Stomach (tissue), 8 donors: ENCODE measurements at regions not wholly inside any gene's neighbourhood (a gene's known extent, or its start where the extent isn't known, plus 50 kb on each side); places are given as distances from the start of the nearest gene placed in this dataset.

Experiments used
- DNase-seq, 2 donors: peaks; one replicate each; pipeline versions ENCODE4 v3.0.0 to v3.0.0-alpha.2; 2013 to 2019
- H3K27ac ChIP-seq, 5 donors: fragments of 200-600 bp in 4 of 5; sonication (generic) in 4 of 5; one replicate each; pipeline ENCODE4 v1.5.1; 2013 to 2019; ENCODE audit warnings: mild to moderate bottlenecking in 1 of 5, moderate library complexity in 1 of 5
- H3K27me3 ChIP-seq, 3 donors: fragments of 200-600 bp; sonication (generic); one replicate each; pipeline ENCODE4 v1.5.1; 2017 to 2019; ENCODE audit warnings: mixed run types in 1 of 3
- H3K36me3 ChIP-seq, 4 donors: fragments of 200-600 bp; sonication (generic); 1 replicate in 3 of 4; 2 replicates in 1 of 4; pipeline ENCODE4 v1.5.1; 2016 to 2019
- H3K4me1 ChIP-seq, 4 donors: fragments of 200-600 bp; sonication (generic); one replicate each; pipeline ENCODE4 v1.5.1; 2016 to 2019
- H3K4me3 ChIP-seq, 4 donors: fragments of 200-600 bp; sonication (generic) in 3 of 4; one replicate each; pipeline ENCODE4 v1.5.1; 2016 to 2019; ENCODE audit warnings: mild to moderate bottlenecking in 1 of 4
- H3K9me3 ChIP-seq, 4 donors: fragments of 200-600 bp; sonication (generic); one replicate each; pipeline ENCODE4 v1.5.1; 2016 to 2019
- CTCF ChIP-seq, 7 experiments: fragments of 450-650 bp in 4 of 7; fragments of 200-600 bp in 3 of 7; sonication (generic) in 3 of 7; IDR thresholded peaks; one replicate each; pipeline ENCODE4 v1.5.1; 2016 to 2019; ENCODE audit warnings: antibody characterized with exemption in 7 of 7, control low read depth in 2 of 7, mild to moderate bottlenecking in 1 of 7
- EP300 ChIP-seq: sonication (generic); formaldehyde crosslinking; IDR thresholded peaks from one replicate; pipeline ENCODE4 v1.6.1; 2017; ENCODE audit warnings: antibody characterized with exemption
- POLR2A ChIP-seq, 4 donors: fragments of 450-650 bp; IDR thresholded peaks; one replicate each; pipeline ENCODE4 v1.6.1; 2016; ENCODE audit warnings: antibody characterized with exemption in 4 of 4, control low read depth in 2 of 4, mild to moderate bottlenecking in 1 of 4, moderate library complexity in 1 of 4
- POLR2AphosphoS5 ChIP-seq, 3 donors: sonication (generic); formaldehyde crosslinking; IDR thresholded peaks; one replicate each; pipeline ENCODE4 v1.6.1; 2016; ENCODE audit warnings: antibody characterized with exemption in 3 of 3
- WGBS, 5 donors: extraction: QIAGEN DNeasy Blood & Tissue Kit in 3 of 5; methylation state at CpG; one replicate each; pipeline versions ENCODE4 v1.1.5 to v1.1.7; 2013 to 2018; 5-methylcytosine and 5-hydroxymethylcytosine counted together
- intact Hi-C: fragments of 100-400 bp; cut with DNase I; formaldehyde crosslinking; loops from one replicate; pipeline ENCODE4 v1.15.1; 2023; ENCODE audit warnings: low total_unique reads
- donor health status: healthy with polysubstance abuse.
- donor health status: Bipolar disorder and iron deficiency.
- donor health status: healthy.

GRCh38 chr13:89465366-89465765 lies 1794.2 kb downstream of the SLITRK5 start:
- Histone ChIP-seq H3K27me3 (no peaks in the 10 kb centered on the region), H3K4me1 (no peaks in the 10 kb centered on the region), H3K27ac (no peak overlapping the region), H3K4me3 (no peak overlapping the region), H3K36me3 (no peaks in the 10 kb centered on the region), H3K9me3 (no peaks in the 10 kb centered on the region)
- TF ChIP-seq CTCF (IDR thresholded peaks at IDR 0.05) (no peak), POLR2A (IDR thresholded peaks at IDR 0.05) (no peak), EP300 (no peak), POLR2AphosphoS5 (IDR thresholded peaks at IDR 0.05) (no peak)
- WGBS, 5 donors, result 71 to 96% (median 81%) methylated on average over 2 of the region's 2 CpGs
- intact Hi-C loops, result no loop called here
- no peak for DNase-seq

- no peaks in the 10 kb centered on the region for H3K4me1 ChIP-seq
- H3K27ac ChIP-seq, result no peak overlapping the region
- intact Hi-C loops, result no loop called here
- no peaks in the 10 kb centered on the region for H3K36me3 ChIP-seq
- H3K27me3 ChIP-seq, result no peaks in the 10 kb centered on the region
- no peak for DNase-seq
- H3K9me3 ChIP-seq, result peaks cover 0 to 9% (median 2%) of the 10 kb centered on the region in 4 donors
- no peak overlapping the region for H3K4me3 ChIP-seq
- 82 to 92% (median 85%) methylated on average over 2 of the region's 2 CpGs for WGBS, 5 donors
- no peak for TF ChIP-seq CTCF (IDR thresholded peaks at IDR 0.05)
- TF ChIP-seq POLR2A (IDR thresholded peaks at IDR 0.05), result no peak
- no peak for TF ChIP-seq POLR2AphosphoS5 (IDR thresholded peaks at IDR 0.05)
- TF ChIP-seq EP300, result no peak
Measured at GRCh38 chr13:89468081-89468480, 1796.9 kb downstream of the SLITRK5 start.

GRCh38 chr13:89470901-89471300 lies 1799.7 kb downstream of the SLITRK5 start:
- Histone ChIP-seq H3K27me3 (no peaks in the 10 kb centered on the region), H3K9me3 (peaks cover 0 to 27% (median 19%) of the 10 kb centered on the region in 4 donors), H3K27ac (no peak overlapping the region), H3K36me3 (no peaks in the 10 kb centered on the region), H3K4me1 (no peaks in the 10 kb centered on the region), H3K4me3 (no peak overlapping the region)
- DNase-seq, result no peak
- TF ChIP-seq POLR2A (IDR thresholded peaks at IDR 0.05), result no peak
- TF ChIP-seq POLR2AphosphoS5 (IDR thresholded peaks at IDR 0.05), result no peak
- TF ChIP-seq EP300, result no peak
- no peak for TF ChIP-seq CTCF (IDR thresholded peaks at IDR 0.05)
- WGBS, 5 donors, result 84 to 93% (median 92%) methylated on average over 3 of the region's 3 CpGs
- intact Hi-C loops, result no loop called here

- intact Hi-C loops, result no loop called here
- TF ChIP-seq CTCF (IDR thresholded peaks at IDR 0.05) (no peak), POLR2A (IDR thresholded peaks at IDR 0.05) (no peak), POLR2AphosphoS5 (IDR thresholded peaks at IDR 0.05) (no peak), EP300 (no peak)
Measured at GRCh38 chr13:89474432-89474831, 1803.3 kb downstream of the SLITRK5 start.

More at GRCh38 chr13:89474432-89474831, 1803.3 kb downstream of the SLITRK5 start:
- Histone ChIP-seq H3K4me3 (no peak overlapping the region), H3K4me1 (no peaks in the 10 kb centered on the region), H3K27ac (no peak overlapping the region), H3K27me3 (no peaks in the 10 kb centered on the region), H3K9me3 (peaks cover 0 to 36% (median 22%) of the 10 kb centered on the region in 4 donors), H3K36me3 (no peaks in the 10 kb centered on the region)
- no peak for DNase-seq
